ENCODE measurements at regions not wholly inside any gene's neighbourhood (a gene's known extent, or its start where the extent isn't known, plus 50 kb on each side); places are given as distances from the start of the nearest gene placed in this dataset.

DNA sequence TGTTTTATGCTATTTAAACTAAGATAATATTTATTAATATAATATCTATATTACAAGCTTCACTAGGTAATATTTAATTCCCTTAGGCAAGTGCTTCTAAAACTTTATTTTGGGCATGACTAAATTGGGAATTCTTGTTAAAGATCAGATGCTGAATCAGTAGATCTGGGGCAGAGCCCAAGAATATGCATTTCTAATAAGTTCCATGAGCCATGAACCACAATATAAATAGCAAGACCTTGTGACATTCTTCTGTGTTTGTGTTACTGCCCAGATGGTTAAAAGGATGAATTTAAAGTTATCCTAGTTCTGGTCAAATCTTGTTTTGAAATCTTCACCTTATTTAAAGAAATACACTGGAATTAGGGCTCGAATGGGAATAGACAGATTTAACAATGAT, 258.4 kb upstream of the CACNA2D1 start:
- DNase-seq (ENCODE audit: insufficient read length, low spot score) (no peak), FAIRE-seq (no peak)
- TF ChIP-seq POLR2A (IDR thresholded peaks at IDR 0.05; ENCODE audit: low read depth, low read length), result no peak

DNA sequence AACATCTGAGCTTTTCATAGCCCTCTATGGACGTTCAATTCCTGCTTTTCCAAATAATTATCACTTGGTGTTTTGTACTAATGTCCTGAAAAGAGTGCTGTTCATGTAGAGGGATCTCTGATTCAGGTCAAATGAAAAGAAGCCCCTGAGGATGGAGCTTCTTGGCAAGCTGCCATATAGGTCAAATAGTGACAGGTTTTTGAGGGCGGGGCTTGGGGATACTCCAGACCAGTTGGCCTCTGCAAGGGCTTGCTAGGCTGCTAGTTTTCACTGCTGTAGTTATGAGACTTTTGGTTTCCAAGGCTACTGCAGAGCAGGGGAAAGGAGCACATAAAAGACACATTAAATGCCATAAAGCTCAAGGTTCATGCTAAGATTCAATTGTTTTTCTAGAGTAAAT, 257.2 kb upstream of the CACNA2D1 start:
- no peak for FAIRE-seq
- no peak for TF ChIP-seq POLR2A (IDR thresholded peaks at IDR 0.05; ENCODE audit: low read depth, low read length)
- DNase-seq (ENCODE audit: insufficient read length, low spot score), result no peak

DNA sequence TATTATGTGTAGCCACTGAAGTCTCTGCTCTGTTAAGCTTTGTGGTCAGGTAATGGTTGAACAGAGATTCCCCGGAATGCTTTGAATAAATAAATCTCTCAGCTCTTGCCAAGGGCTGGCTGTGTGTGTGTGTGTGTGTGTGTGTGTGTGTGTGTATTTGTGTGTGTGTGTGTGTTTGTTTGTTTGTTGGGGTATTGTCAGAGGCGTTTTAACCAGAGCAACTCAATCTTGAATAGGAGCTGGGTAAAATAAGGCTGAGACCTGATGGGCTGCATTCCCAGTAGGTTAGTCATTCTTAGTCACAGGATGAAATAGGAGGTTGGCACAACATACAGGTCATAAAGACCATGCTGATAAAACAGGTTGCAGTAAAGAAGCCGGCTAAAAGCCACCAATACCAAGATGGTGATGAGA, 256.2 kb upstream of the CACNA2D1 start:
- FAIRE-seq (peak; percentile 65), DNase-seq (ENCODE audit: insufficient read length, low spot score) (no peak)

DNA sequence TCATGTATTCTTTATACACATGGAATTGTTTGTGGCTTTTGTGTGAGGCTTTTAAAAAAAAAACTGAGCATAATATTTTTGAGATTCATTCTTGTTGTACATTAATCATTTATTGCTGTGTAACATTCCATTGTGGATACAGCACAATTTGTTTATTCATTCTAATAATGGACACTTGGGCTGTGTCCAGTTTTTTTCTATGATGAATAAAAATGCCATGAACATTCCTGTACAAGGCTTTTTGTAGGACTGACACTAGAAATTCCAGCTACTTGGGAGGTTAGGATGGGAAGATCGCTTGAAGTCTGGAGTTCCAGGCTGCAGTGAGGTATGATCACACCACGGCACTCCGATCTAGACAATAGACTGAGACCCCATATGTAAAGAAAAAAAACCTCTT, 254.3 kb upstream of the CACNA2D1 start:
- FAIRE-seq (no peak), DNase-seq (ENCODE audit: insufficient read length, low spot score) (no peak)
- no peak for TF ChIP-seq POLR2A (IDR thresholded peaks at IDR 0.05; ENCODE audit: low read depth, low read length)

More for the DNA sequence above, 256.2 kb upstream of the CACNA2D1 start:
- no peak for TF ChIP-seq POLR2A (IDR thresholded peaks at IDR 0.05; ENCODE audit: low read depth, low read length)

DNA sequence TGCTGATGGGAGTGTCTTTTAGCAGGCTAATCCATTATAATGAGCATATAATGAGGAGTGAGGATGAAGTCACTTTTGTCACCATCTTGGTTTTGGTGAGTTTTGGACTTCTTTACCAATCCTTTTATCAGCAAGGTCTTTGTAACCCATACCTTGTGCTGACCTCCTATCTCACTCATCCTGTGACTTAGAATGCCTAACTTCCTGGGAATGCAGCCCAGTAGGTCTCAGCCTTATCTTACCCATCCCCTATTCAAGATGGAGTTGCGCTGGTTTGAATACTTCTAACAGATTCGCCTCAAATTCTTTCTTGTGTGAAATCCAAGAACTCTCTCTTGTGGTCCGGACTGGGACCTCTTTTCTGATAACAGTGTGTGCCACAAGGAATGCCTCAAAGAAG, 253.1 kb upstream of the CACNA2D1 start:
- FAIRE-seq, result no peak
- no peak for TF ChIP-seq POLR2A (IDR thresholded peaks at IDR 0.05; ENCODE audit: low read depth, low read length)
- DNase-seq (ENCODE audit: insufficient read length, low spot score), result no peak

DNA sequence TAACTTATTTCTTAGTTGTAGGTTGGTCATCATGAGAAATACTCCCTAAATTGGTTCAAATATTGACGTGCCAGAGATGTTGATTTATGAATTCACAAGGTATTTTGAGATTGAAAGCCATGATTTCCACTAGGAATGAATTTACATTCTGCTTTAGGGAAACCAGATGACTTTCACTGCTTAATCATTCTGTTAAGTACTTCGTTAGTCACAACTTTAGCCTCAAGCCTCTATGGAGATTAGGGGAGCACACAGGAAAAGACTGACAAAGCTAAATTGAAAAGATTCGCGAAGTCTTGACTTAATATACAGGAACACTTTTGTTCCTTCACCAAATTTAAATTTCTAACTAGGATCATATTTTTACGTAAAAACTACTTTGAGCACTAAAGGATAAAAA, 250.4 kb upstream of the CACNA2D1 start:
- FAIRE-seq (no peak), DNase-seq (ENCODE audit: insufficient read length, low spot score) (no peak)
- TF ChIP-seq POLR2A (IDR thresholded peaks at IDR 0.05; ENCODE audit: low read depth, low read length), result no peak

DNA sequence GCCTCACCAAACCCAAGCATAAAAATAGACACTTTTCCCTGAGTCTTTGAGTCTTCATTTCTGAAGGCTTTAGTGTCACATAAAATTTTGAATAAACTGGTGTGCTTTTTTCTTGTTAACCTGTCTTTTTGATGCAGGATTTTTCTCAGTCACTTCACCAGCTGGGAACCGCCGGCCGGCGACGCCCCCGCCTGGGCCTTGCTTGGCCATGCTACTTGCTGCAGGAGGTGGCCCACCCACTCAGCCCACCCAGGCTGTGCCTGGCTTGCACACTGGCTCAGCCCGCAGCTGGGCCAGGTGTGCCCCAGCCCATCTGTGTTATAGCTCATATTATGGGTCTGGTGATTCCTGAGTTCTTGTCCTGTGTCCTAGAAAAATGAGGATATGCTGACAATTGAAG, 247.4 kb upstream of the CACNA2D1 start:
- DNase-seq (ENCODE audit: insufficient read length, low spot score) (no peak), FAIRE-seq (no peak)
- no peak for TF ChIP-seq POLR2A (IDR thresholded peaks at IDR 0.05; ENCODE audit: low read depth, low read length)

DNA sequence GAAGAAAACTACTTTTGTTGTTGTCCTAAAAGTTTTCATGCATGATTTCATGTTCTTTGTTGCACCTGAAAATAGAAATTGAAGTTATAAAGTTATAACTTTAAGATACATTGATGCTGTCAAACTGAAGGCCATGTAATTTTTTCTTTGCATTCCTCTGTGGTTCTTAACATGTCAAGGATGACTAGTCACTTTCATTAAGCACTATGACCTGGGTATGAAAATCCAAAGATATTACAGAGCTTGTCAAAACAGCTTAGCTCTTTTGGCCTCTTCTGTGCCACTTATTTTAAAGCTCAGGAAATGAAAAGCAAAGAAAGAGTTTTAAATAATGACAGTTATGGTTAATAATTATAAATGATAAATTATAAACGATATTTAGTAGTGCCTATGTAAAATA, 241.6 kb upstream of the CACNA2D1 start:
- no peak for DNase-seq (ENCODE audit: insufficient read length, low spot score)
- no peak for TF ChIP-seq POLR2A (IDR thresholded peaks at IDR 0.05; ENCODE audit: low read depth, low read length)
- no peak for FAIRE-seq

DNA sequence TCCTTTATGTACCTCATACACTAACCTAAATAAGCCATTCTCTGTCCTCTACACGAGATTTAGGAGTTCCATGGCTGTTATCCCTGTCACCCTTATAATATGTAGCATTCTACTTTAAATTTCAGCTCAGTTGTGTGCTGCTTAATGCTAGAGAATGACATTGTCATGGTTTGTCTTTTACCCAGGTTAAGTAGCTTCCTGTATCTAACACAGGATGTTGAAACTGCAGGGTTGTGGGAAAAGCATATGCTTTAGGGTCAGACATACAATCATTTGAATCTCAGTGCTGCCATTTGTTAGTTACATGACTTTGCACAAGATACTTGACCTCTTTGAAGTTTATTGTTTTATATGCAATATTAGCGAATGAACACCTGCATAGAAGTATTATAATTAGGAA, 235.1 kb upstream of the CACNA2D1 start:
- no peak for FAIRE-seq
- TF ChIP-seq POLR2A (IDR thresholded peaks at IDR 0.05; ENCODE audit: low read depth, low read length), result no peak

DNA sequence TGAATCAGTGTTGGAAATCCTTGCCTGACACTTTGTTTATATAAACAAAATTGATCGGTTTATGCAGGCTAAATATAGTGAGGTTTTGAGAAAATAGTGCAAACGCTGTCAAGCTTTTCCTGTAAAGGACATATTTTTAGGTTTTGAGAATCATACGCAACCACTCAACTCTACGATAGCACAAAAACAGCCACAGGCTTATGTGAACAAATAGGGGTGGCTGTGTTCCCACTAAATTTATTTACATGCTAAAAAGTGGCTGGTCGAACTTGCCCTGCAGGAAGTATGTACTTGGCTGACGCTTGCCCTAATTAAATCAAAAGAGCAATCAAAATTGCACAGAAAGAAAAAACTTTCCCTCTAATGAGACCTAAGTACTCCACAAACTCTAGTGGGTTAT, 234.7 kb upstream of the CACNA2D1 start:
- DNase-seq (ENCODE audit: insufficient read length, low spot score) (no peak), FAIRE-seq (no peak)
- no peak for TF ChIP-seq POLR2A (IDR thresholded peaks at IDR 0.05; ENCODE audit: low read depth, low read length)

More for the DNA sequence above, 235.1 kb upstream of the CACNA2D1 start:
- DNase-seq (ENCODE audit: insufficient read length, low spot score), result no peak

DNA sequence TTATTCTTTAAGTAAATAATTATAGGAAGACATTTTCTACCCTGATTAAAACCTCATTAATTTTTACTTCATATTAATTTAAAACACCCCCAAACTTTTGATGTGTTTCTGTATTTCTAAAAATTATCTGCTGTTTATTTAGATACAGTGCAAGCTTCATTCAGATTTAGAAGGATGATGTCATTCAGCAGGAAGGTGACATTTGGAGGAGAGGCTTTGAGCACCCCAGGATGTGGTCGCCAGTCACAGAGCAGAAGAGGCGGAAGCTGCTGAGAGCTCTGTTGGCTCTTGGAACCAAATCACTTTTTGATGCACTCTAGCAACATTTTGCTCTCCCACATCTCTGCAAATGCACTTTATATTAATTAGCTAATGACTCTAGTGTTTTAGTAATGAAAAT, 233.9 kb upstream of the CACNA2D1 start:
- TF ChIP-seq POLR2A (IDR thresholded peaks at IDR 0.05; ENCODE audit: low read depth, low read length), result no peak
- DNase-seq (ENCODE audit: insufficient read length, low spot score) (no peak), FAIRE-seq (no peak)

DNA sequence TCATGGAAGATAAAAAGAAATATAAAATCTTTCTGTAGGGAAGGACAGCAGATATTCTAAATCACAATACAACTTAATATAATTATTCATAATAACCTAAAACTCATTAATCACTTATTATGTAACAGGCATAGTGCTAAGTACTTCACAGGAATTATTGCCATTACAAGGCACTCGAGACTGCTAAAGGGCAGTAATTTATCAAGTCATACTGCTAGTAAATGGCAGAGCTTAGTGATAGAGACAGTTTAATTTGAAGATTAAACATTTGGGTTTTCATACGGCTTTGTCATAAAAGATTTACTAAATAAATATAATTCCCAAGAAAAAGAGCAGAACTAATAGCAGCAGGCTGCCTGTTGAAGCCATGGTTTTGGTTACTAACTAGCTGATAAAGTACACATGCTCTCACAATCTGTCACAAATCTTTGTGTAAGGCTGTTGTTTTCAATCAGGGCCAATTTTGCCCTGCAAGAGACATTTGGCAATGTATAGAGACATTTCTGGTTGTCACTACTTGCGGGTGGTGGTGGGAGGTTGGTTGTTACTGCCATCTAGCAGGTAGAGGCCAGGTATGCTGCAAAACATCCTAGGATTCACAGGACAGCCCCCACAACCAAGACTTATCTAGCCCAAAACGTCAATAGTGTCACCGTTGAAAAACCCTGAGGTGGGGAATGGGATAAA, 233.3 kb upstream of the CACNA2D1 start:
- FAIRE-seq, result no peak
- no peak for DNase-seq (ENCODE audit: insufficient read length, low spot score)
- TF ChIP-seq POLR2A (IDR thresholded peaks at IDR 0.05; ENCODE audit: low read depth, low read length), result no peak

DNA sequence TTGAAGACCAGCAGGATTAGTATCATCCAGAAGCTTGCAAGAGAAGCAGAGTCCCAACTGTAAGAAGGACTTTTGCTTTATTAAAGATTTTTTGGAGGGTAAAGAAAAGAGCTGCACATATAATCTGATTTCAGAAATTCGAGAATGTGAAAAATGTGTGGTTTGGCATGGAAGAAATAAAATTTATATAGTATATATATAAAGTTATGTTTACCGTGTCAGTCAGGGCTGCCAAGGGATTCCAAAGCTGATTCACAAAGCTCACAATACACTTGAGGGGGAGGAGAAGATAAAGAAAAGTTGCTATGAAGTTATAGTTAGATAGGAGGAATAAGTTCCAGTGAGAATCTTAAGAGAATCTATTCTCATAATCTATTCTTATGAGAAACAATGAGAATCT, 231.8 kb upstream of the CACNA2D1 start:
- no peak for DNase-seq (ENCODE audit: insufficient read length, low spot score)
- FAIRE-seq, result no peak
- TF ChIP-seq POLR2A (IDR thresholded peaks at IDR 0.05; ENCODE audit: low read depth, low read length), result no peak

DNA sequence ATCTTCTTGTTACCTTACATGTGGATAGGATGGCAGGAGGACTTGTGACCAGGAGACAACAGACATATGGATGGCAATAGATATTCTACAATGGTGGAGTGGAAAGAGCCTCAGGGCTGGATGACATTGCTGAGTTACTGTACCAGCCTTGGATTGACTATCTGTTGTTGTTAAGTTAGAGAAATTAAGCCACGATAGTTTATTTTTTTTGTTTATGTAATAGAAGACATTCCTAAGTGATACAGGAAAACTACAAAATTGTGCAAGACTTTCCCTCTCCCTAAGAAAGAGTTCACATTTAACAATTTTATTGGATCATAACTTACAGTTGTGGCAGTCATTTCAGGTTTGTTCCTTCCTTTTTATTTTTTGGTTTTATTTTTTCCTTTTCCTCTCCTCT, 230.7 kb upstream of the CACNA2D1 start:
- TF ChIP-seq POLR2A (IDR thresholded peaks at IDR 0.05; ENCODE audit: low read depth, low read length), result no peak
- DNase-seq (ENCODE audit: insufficient read length, low spot score) (no peak), FAIRE-seq (no peak)

DNA sequence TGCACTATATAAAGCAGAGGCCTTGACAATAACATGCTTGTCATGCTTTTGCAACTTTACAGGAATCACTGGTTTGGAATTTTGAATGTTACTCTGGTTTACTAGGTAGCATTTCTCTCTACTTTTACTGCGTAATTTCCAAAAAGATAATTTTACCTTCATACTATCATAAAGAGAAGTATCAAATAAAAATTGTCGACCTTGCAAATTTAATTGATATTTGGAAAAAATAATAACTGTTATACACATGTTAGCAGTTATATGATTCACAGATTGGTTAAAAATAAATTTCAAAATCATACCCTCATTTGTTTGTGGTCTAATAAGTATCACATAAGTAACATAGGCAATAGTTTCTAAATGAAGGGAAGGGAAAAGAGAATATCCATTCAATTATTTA, 228.5 kb upstream of the CACNA2D1 start:
- FAIRE-seq (no peak), DNase-seq (ENCODE audit: insufficient read length, low spot score) (no peak)
- no peak for TF ChIP-seq POLR2A (IDR thresholded peaks at IDR 0.05; ENCODE audit: low read depth, low read length)

DNA sequence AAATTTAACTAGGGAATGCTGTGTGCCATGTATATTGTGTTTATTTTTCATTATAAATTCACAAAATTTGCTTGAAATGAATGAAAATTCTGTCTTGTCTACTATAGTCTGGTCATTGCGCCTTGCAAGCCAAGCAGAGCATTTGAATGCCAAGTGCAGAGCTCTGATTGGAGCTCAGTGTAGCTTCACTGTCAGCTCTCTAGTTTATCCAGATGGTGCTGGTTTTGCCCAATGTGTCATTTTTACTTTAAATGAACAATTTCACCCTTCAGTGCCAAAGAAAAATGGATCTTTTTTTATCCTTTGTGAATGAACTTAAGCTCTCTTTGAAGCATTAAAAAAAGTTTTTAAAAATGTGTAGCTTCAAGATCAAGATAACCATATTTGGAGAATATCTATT, 225.6 kb upstream of the CACNA2D1 start:
- no peak for DNase-seq (ENCODE audit: insufficient read length, low spot score)
- TF ChIP-seq POLR2A (IDR thresholded peaks at IDR 0.05; ENCODE audit: low read depth, low read length), result no peak
- no peak for FAIRE-seq
